Liver (tissue), 8 donors: ENCODE measurements at regions not wholly inside any gene's neighbourhood (a gene's known extent, or its start where the extent isn't known, plus 50 kb on each side); places are given as distances from the start of the nearest gene placed in this dataset.

Experiments
- DNase-seq: peaks from one replicate; pipeline ENCODE4 v3.0.0-alpha.2; 2017; ENCODE audit warnings: low spot score
- H3K27ac ChIP-seq, 2 donors: one replicate each; pipeline ENCODE4 v1.7.0; 2013; ENCODE audit warnings: inconsistent platforms in 2 of 2, low read length in 2 of 2, control low read depth in 1 of 2, low read depth in 1 of 2, mild to moderate bottlenecking in 1 of 2
- H3K27me3 ChIP-seq, 4 donors: one replicate each; pipeline versions ENCODE4 v1.6.1 to v1.7.0; 2013; ENCODE audit warnings: low read length in 3 of 4, inconsistent platforms in 1 of 4, mild to moderate bottlenecking in 1 of 4, moderate library complexity in 1 of 4; ENCODE audit not compliant: control insufficient read depth in 4 of 4, insufficient read depth in 4 of 4
- H3K36me3 ChIP-seq, 4 donors: one replicate each; pipeline versions ENCODE4 v1.6.1 to v1.7.0; 2013; ENCODE audit warnings: low read length in 3 of 4, mild to moderate bottlenecking in 3 of 4, low read depth in 1 of 4, moderate library complexity in 1 of 4; ENCODE audit not compliant: control insufficient read depth in 4 of 4, insufficient read depth in 3 of 4
- H3K4me1 ChIP-seq, 4 donors: one replicate each; pipeline versions ENCODE4 v1.6.1 to v1.7.0; 2013; ENCODE audit warnings: low read length in 3 of 4, mild to moderate bottlenecking in 3 of 4, moderate library complexity in 1 of 4; ENCODE audit not compliant: control insufficient read depth in 4 of 4, insufficient read depth in 4 of 4
- H3K4me3 ChIP-seq, 3 donors: one replicate each; pipeline versions ENCODE4 v1.6.1 to v1.7.0; 2013; ENCODE audit warnings: low read length in 3 of 3, control low read depth in 1 of 3, low read depth in 1 of 3, mild to moderate bottlenecking in 1 of 3
- H3K9ac ChIP-seq, 2 donors: one replicate each; pipeline ENCODE4 v1.7.0; 2013; ENCODE audit warnings: low read length in 2 of 2, mild to moderate bottlenecking in 2 of 2, moderate library complexity in 2 of 2, control low read depth in 1 of 2, low read depth in 1 of 2
- H3K9me3 ChIP-seq, 4 donors: one replicate each; pipeline versions ENCODE4 v1.6.1 to v1.7.0; 2013; ENCODE audit warnings: low read length in 3 of 4; ENCODE audit not compliant: control insufficient read depth in 4 of 4
- EGR1 ChIP-seq, 2 donors: IDR thresholded peaks; 2 replicates each; pipeline ENCODE4 v1.6.1; 2016 to 2018; ENCODE audit warnings: antibody characterized with exemption in 2 of 2, low read depth in 2 of 2
- FOXA1 ChIP-seq: IDR thresholded peaks from 2 replicates; pipeline ENCODE4 v1.6.1; 2016; ENCODE audit warnings: antibody characterized with exemption
- FOXA2 ChIP-seq: IDR thresholded peaks from 2 replicates; pipeline ENCODE4 v1.6.1; 2016; ENCODE audit warnings: antibody characterized with exemption
- GABPA ChIP-seq, 2 donors: IDR thresholded peaks in 1 of 2; conservative IDR thresholded peaks in 1 of 2; 2 replicates each; pipeline ENCODE4 v1.6.1; 2016; ENCODE audit warnings: antibody characterized with exemption in 2 of 2, mild to moderate bottlenecking in 1 of 2, moderate library complexity in 1 of 2
- HNF4A ChIP-seq, 2 donors: conservative IDR thresholded peaks; 2 replicates each; pipeline ENCODE4 v1.6.1; 2016; ENCODE audit warnings: antibody characterized with exemption in 2 of 2, mild to moderate bottlenecking in 2 of 2
- HNF4G ChIP-seq: IDR thresholded peaks from 2 replicates; pipeline ENCODE4 v1.6.1; 2016; ENCODE audit warnings: antibody characterized with exemption
- JUND ChIP-seq, 2 donors: IDR thresholded peaks; 2 replicates each; pipeline ENCODE4 v1.6.1; 2016; ENCODE audit warnings: antibody characterized with exemption in 2 of 2
- NR2F2 ChIP-seq: IDR thresholded peaks from 2 replicates; pipeline ENCODE4 v1.6.1; 2016; ENCODE audit warnings: antibody characterized with exemption
- RAD21 ChIP-seq, 2 donors: IDR thresholded peaks; 2 replicates each; pipeline ENCODE4 v1.6.1; 2016; ENCODE audit warnings: antibody characterized with exemption in 2 of 2, mild to moderate bottlenecking in 2 of 2
- RXRA ChIP-seq, 2 donors: IDR thresholded peaks; 2 replicates each; pipeline ENCODE4 v1.6.1; 2017 to 2018; ENCODE audit warnings: antibody characterized with exemption in 2 of 2, mild to moderate bottlenecking in 1 of 2
- SP1 ChIP-seq: IDR thresholded peaks from 2 replicates; pipeline ENCODE4 v1.6.1; 2018; ENCODE audit warnings: antibody characterized with exemption, mild to moderate bottlenecking
- TAF1 ChIP-seq: conservative IDR thresholded peaks from 2 replicates; pipeline ENCODE4 v1.6.1; 2016; ENCODE audit warnings: antibody characterized with exemption, mild to moderate bottlenecking
- YY1 ChIP-seq: IDR thresholded peaks from 2 replicates; pipeline ENCODE4 v1.6.1; 2016; ENCODE audit warnings: antibody characterized with exemption, mild to moderate bottlenecking
- WGBS: extraction: QIAGEN DNeasy Blood & Tissue Kit; methylation state at CpG from one replicate; pipeline ENCODE4 v1.1.7; 2013; 5-methylcytosine and 5-hydroxymethylcytosine counted together
- TF ChIP-seq, protein P1 (sequence below): IDR thresholded peaks from 2 replicates; pipeline ENCODE4 v1.6.1; 2016; ENCODE audit warnings: antibody characterized with exemption
- TF ChIP-seq, protein P2 (sequence below): IDR thresholded peaks from 2 replicates; pipeline ENCODE4 v1.6.1; 2016; ENCODE audit warnings: antibody characterized with exemption, mild to moderate bottlenecking
- TF ChIP-seq, protein P3 (sequence below): fragments of 150-350 bp; IDR thresholded peaks from 2 replicates; pipeline ENCODE4 v1.5.1; 2017; ENCODE audit warnings: improper control_type of control experiment, low read depth, low read length; ENCODE audit not compliant: missing input control
- TF ChIP-seq, protein P4 (sequence below): IDR thresholded peaks from 2 replicates; pipeline ENCODE4 v1.6.1; 2016; ENCODE audit warnings: antibody characterized with exemption
- TF ChIP-seq, protein P5 (sequence below): IDR thresholded peaks from 2 replicates; pipeline ENCODE4 v1.6.1; 2016; ENCODE audit warnings: antibody characterized with exemption
- donor health status: healthy.
- donor health status: healthy.
- donor health status: healthy.
- donor health status: healthy.
- donor health status: healthy.

DNA sequence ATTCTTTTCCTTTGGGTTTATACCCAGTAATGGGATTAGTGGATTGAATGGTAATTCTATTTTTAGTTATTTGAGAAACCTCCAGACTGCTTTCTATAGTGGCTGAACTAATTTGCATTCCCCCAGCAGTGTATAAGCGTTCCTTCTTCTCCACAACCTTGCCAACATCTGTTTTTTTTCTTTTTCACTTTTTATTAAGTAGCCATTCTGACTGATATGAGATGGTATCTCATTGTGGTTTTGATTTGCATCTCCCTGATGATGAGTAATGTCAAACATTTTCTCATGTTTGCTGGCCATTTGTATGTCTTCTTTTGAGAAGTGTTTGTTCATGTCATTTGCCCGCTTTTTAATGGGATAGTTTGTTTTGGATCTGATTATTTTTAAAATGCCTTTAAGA is 64.1 kb upstream of the MEIS1 start:
- Histone ChIP-seq H3K9me3 (no peaks in the 10 kb centered on the region), H3K9ac (no peak overlapping the region), H3K36me3 (no peaks in the 10 kb centered on the region), H3K4me3 (no peak overlapping the region), H3K4me1 (no peaks in the 10 kb centered on the region), H3K27ac (no peak overlapping the region), H3K27me3 (peaks cover 0 to 4% (median 0%) of the 10 kb centered on the region in 4 donors)
- TF ChIP-seq NR2F2 (no peak), TAF1 (no peak), JUND (IDR thresholded peaks at IDR 0.05) (no peak), RAD21 (IDR thresholded peaks at IDR 0.05) (no peak), FOXA2 (no peak), GABPA (IDR thresholded peaks at IDR 0.05 in 1 of 2, conservative IDR thresholded peaks at IDR 0.05 in 1 of 2) (no peak), FOXA1 (no peak), HNF4A (conservative IDR thresholded peaks at IDR 0.05) (no peak), RXRA (IDR thresholded peaks at IDR 0.05) (no peak), SP1 (no peak), YY1 (no peak), HNF4G (no peak)
- TF ChIP-seq, protein P1, sequence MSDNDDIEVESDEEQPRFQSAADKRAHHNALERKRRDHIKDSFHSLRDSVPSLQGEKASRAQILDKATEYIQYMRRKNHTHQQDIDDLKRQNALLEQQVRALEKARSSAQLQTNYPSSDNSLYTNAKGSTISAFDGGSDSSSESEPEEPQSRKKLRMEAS, result no peak
- TF ChIP-seq, protein P2, sequence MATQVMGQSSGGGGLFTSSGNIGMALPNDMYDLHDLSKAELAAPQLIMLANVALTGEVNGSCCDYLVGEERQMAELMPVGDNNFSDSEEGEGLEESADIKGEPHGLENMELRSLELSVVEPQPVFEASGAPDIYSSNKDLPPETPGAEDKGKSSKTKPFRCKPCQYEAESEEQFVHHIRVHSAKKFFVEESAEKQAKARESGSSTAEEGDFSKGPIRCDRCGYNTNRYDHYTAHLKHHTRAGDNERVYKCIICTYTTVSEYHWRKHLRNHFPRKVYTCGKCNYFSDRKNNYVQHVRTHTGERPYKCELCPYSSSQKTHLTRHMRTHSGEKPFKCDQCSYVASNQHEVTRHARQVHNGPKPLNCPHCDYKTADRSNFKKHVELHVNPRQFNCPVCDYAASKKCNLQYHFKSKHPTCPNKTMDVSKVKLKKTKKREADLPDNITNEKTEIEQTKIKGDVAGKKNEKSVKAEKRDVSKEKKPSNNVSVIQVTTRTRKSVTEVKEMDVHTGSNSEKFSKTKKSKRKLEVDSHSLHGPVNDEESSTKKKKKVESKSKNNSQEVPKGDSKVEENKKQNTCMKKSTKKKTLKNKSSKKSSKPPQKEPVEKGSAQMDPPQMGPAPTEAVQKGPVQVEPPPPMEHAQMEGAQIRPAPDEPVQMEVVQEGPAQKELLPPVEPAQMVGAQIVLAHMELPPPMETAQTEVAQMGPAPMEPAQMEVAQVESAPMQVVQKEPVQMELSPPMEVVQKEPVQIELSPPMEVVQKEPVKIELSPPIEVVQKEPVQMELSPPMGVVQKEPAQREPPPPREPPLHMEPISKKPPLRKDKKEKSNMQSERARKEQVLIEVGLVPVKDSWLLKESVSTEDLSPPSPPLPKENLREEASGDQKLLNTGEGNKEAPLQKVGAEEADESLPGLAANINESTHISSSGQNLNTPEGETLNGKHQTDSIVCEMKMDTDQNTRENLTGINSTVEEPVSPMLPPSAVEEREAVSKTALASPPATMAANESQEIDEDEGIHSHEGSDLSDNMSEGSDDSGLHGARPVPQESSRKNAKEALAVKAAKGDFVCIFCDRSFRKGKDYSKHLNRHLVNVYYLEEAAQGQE, result no peak
- TF ChIP-seq, protein P3, sequence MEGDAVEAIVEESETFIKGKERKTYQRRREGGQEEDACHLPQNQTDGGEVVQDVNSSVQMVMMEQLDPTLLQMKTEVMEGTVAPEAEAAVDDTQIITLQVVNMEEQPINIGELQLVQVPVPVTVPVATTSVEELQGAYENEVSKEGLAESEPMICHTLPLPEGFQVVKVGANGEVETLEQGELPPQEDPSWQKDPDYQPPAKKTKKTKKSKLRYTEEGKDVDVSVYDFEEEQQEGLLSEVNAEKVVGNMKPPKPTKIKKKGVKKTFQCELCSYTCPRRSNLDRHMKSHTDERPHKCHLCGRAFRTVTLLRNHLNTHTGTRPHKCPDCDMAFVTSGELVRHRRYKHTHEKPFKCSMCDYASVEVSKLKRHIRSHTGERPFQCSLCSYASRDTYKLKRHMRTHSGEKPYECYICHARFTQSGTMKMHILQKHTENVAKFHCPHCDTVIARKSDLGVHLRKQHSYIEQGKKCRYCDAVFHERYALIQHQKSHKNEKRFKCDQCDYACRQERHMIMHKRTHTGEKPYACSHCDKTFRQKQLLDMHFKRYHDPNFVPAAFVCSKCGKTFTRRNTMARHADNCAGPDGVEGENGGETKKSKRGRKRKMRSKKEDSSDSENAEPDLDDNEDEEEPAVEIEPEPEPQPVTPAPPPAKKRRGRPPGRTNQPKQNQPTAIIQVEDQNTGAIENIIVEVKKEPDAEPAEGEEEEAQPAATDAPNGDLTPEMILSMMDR, result no peak
- TF ChIP-seq, protein P4, sequence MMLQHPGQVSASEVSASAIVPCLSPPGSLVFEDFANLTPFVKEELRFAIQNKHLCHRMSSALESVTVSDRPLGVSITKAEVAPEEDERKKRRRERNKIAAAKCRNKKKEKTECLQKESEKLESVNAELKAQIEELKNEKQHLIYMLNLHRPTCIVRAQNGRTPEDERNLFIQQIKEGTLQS, result no peak
- TF ChIP-seq, protein P5, sequence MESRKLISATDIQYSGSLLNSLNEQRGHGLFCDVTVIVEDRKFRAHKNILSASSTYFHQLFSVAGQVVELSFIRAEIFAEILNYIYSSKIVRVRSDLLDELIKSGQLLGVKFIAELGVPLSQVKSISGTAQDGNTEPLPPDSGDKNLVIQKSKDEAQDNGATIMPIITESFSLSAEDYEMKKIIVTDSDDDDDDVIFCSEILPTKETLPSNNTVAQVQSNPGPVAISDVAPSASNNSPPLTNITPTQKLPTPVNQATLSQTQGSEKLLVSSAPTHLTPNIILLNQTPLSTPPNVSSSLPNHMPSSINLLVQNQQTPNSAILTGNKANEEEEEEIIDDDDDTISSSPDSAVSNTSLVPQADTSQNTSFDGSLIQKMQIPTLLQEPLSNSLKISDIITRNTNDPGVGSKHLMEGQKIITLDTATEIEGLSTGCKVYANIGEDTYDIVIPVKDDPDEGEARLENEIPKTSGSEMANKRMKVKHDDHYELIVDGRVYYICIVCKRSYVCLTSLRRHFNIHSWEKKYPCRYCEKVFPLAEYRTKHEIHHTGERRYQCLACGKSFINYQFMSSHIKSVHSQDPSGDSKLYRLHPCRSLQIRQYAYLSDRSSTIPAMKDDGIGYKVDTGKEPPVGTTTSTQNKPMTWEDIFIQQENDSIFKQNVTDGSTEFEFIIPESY, result no peak
- 72% methylated on average over 2 of the region's 2 CpGs for WGBS
- DNase-seq, result no peak

DNA sequence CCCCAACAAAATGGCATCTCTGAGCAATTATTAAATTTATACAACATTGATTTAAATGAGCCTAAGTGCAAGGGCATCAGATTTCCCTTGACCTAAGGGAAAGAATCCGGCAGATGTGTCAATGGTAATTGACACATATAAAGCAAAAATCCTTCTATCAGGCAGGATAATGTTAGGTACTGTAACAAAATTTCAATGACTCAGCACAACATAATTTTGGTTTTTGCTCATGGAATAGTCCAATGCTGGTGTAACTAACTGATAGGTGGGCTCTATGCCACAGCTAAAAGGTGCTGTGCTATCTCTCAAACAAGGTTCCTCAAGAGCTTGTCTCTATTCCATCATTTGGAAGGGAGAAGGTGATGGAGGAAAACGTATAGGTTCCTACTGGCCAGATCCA is 68.3 kb upstream of the MEIS1 start:
- DNase-seq, result no peak
- H3K27ac ChIP-seq, result no peak overlapping the region
- no peak overlapping the region for H3K9ac ChIP-seq
- H3K9me3 ChIP-seq, result no peaks in the 10 kb centered on the region
- peaks cover 0 to 7% (median 0%) of the 10 kb centered on the region in 4 donors for H3K27me3 ChIP-seq
- 68% methylated on average over 2 of the region's 2 CpGs for WGBS
- no peak overlapping the region for H3K4me3 ChIP-seq
- no peaks in the 10 kb centered on the region for H3K36me3 ChIP-seq
- H3K4me1 ChIP-seq, result no peaks in the 10 kb centered on the region
- no peak for TF ChIP-seq JUND (IDR thresholded peaks at IDR 0.05)
- no peak for TF ChIP-seq HNF4A (conservative IDR thresholded peaks at IDR 0.05)
- TF ChIP-seq, protein P3, result no peak
- no peak for TF ChIP-seq EGR1 (IDR thresholded peaks at IDR 0.05; ENCODE audit: low read depth in 2 of 2)
- no peak for TF ChIP-seq FOXA1
- TF ChIP-seq RAD21 (IDR thresholded peaks at IDR 0.05), result no peak
- TF ChIP-seq TAF1, result no peak
- TF ChIP-seq, protein P2, result no peak
